GM12874 (cell line): ENCODE measurements at regions not wholly inside any gene's neighbourhood (a gene's known extent, or its start where the extent isn't known, plus 50 kb on each side); places are given as distances from the start of the nearest gene placed in this dataset.

ENCODE experiments used
- CTCF ChIP-seq: IDR thresholded peaks from 2 replicates; pipeline ENCODE4 v1.5.1; 2011; ENCODE audit warnings: low read depth, mild to moderate bottlenecking, control low read depth, low read length, moderate library complexity; ENCODE audit not compliant: insufficient read depth

- TF ChIP-seq CTCF, result no peak
These were observed 142.9 kb upstream of the ITGB1 start for GRCh38 chr10:33100781-33101391.

- TF ChIP-seq CTCF, result no peak
These were observed 141.7 kb upstream of the ITGB1 start for GRCh38 chr10:33099748-33100147.

GRCh38 chr10:33098951-33099663, 141.1 kb upstream of the ITGB1 start:
- no peak for TF ChIP-seq CTCF

GRCh38 chr10:33095867-33096815, 138.1 kb upstream of the ITGB1 start:
- TF ChIP-seq CTCF, result no peak

- no peak for TF ChIP-seq CTCF
These were observed 136.4 kb upstream of the ITGB1 start for GRCh38 chr10:33094263-33095051.

- TF ChIP-seq CTCF, result no peak
These were observed 135.3 kb upstream of the ITGB1 start for GRCh38 chr10:33093362-33093761.
